K562 (cell line): ENCODE measurements at regions not wholly inside any gene's neighbourhood (a gene's known extent, or its start where the extent isn't known, plus 50 kb on each side); places are given as distances from the start of the nearest gene placed in this dataset.

Source experiments
- ATAC-seq: fragments of 200-7000 bp; cut with Tn5 transposase; 3 replicates; pipeline ENCODE4 v1.9.1; 2020; ENCODE audit warnings: moderate library complexity
- BruUV-seq: library from RNA; stranded (reverse); fragments of 400-500 nt; replicated peaks from 2 replicates; lab custom pipeline; 2021; lab: Mats Ljungman, UMichigan
- CTCF ChIA-PET: fragments of 300-600 bp; formaldehyde crosslinking; extraction: SDS; loops from one replicate; lab custom pipeline; 2021; ENCODE audit warnings: low intra/inter-chr PET ratio; lab: Yijun Ruan, JAX
- POLR2A ChIA-PET: fragments of 300-600, 350-650 bp; sonication (Branson Sonifier 250); formaldehyde crosslinking; extraction: SDS; loops from one replicate; lab custom pipeline; 2021; ENCODE audit warnings: antibody characterized with exemption, inconsistent platforms; lab: Yijun Ruan, JAX
- DNase-seq, 4 experiments: peaks; one replicate each; pipeline versions ENCODE4 v3.0.0 to v3.0.0-alpha.2; 2011 to 2018; ENCODE audit warnings: low spot score in 3 of 4, mixed read lengths in 3 of 4; ENCODE audit errors: extremely low read depth in 1 of 4
- FAIRE-seq: peaks from 2 replicates; lab custom pipeline; 2011; peaks lifted over from hg19 to GRCh38; lab: Jason Lieb, UNC
- H2AFZ ChIP-seq: 2 replicates; pipeline ENCODE4 v1.6.0; 2011; ENCODE audit warnings: low read depth, low read length, control low read depth, inconsistent platforms
- H3K27ac ChIP-seq: fragments of 200-600 bp; 3 replicates; pipeline ENCODE4 v1.8.0; 2011; ENCODE audit warnings: low read depth, mild to moderate bottlenecking, control low read depth, inconsistent platforms, low read length, moderate library complexity, mixed read lengths; ENCODE audit errors: extremely low read depth
- H3K27me3 ChIP-seq, 2 experiments: fragments of 300-600 bp in 1 of 2; 2 replicates in 1 of 2; 3 replicates in 1 of 2; pipeline versions ENCODE4 v1.6.0 to v1.8.0; 2011; ENCODE audit warnings: inconsistent platforms in 2 of 2, low read length in 2 of 2, mild to moderate bottlenecking in 1 of 2, mixed read lengths in 1 of 2, moderate library complexity in 1 of 2; ENCODE audit not compliant: control insufficient read depth in 2 of 2, insufficient read depth in 2 of 2
- H3K36me3 ChIP-seq: fragments of 300-600 bp; 3 replicates; pipeline ENCODE4 v1.8.0; 2011; ENCODE audit warnings: mild to moderate bottlenecking, low read length, inconsistent platforms; ENCODE audit not compliant: control insufficient read depth, insufficient read depth
- H3K4me1 ChIP-seq, 2 experiments: fragments of 200-600 bp in 1 of 2; replicated peaks in 1 of 2; 2 replicates in 1 of 2; 3 replicates in 1 of 2; pipeline versions ENCODE4 v1.5.1 to v1.8.0; 2011; ENCODE audit warnings: inconsistent platforms in 2 of 2, low read length in 2 of 2, mild to moderate bottlenecking in 1 of 2, mixed read lengths in 1 of 2, moderate library complexity in 1 of 2; ENCODE audit not compliant: control insufficient read depth in 2 of 2, insufficient read depth in 2 of 2
- H3K4me2 ChIP-seq: 2 replicates; pipeline ENCODE4 v1.6.1; 2011; ENCODE audit warnings: low read length, control low read depth, inconsistent platforms, mixed read lengths; ENCODE audit not compliant: insufficient read depth
- H3K4me3 ChIP-seq: fragments of 200-600 bp; sonication (generic), shearing (Covaris generic); 2 replicates; pipeline ENCODE4 v1.5.1; 2016; ENCODE audit warnings: control low read depth, inconsistent platforms
- H3K79me2 ChIP-seq: fragments of 200-600 bp; 3 replicates; pipeline ENCODE4 v1.8.0; 2011; ENCODE audit warnings: low read length, inconsistent platforms; ENCODE audit not compliant: control insufficient read depth, insufficient read depth
- H3K9ac ChIP-seq, 2 experiments: 2 replicates each; pipeline versions ENCODE4 v1.6.0 to v1.6.1; 2011; ENCODE audit warnings: low read depth in 2 of 2, low read length in 2 of 2, control low read depth in 1 of 2, inconsistent platforms in 1 of 2, mild to moderate bottlenecking in 1 of 2, mixed read lengths in 1 of 2; ENCODE audit not compliant: insufficient read depth in 1 of 2
- H3K9me1 ChIP-seq: one replicate; pipeline ENCODE4 v1.6.0; 2011; ENCODE audit warnings: inconsistent platforms, mild to moderate bottlenecking, low read length, moderate library complexity; ENCODE audit not compliant: control insufficient read depth, insufficient read depth
- H3K9me3 ChIP-seq: replicated peaks from 2 replicates; pipeline ENCODE4 v1.5.1; 2011; ENCODE audit warnings: low read depth, low read length, inconsistent platforms; ENCODE audit not compliant: control insufficient read depth, insufficient read depth
- H4K20me1 ChIP-seq: replicated peaks from 2 replicates; pipeline ENCODE4 v1.6.1; 2011; ENCODE audit warnings: low read length, inconsistent platforms, mixed read lengths; ENCODE audit not compliant: control insufficient read depth, insufficient read depth
- BCL6 ChIP-seq: fragments of 250-450 bp; sonication (Bioruptor Pico); IDR thresholded peaks from 2 replicates; pipeline ENCODE4 v1.4.0; 2020
- BRCA1 ChIP-seq, 2 experiments: fragments of 450-650 bp in 1 of 2; sonication (generic) in 1 of 2; formaldehyde crosslinking in 1 of 2; IDR thresholded peaks; 2 replicates each; pipeline versions ENCODE4 v1.5.0 to v1.6.1; 2017 to 2020; ENCODE audit warnings: mild to moderate bottlenecking in 1 of 2, missing genetic modification reagents in 1 of 2
- CXXC5 ChIP-seq: fragments of 250-450 bp; sonication (Bioruptor Pico); IDR thresholded peaks from 2 replicates; pipeline ENCODE4 v1.8.0; 2022; ENCODE audit warnings: inconsistent platforms, mild to moderate bottlenecking, moderate library complexity
- GTF2A2 ChIP-seq: IDR thresholded peaks from 2 replicates; pipeline ENCODE4 v1.6.1; 2016; ENCODE audit warnings: mild to moderate bottlenecking, missing genetic modification characterization, missing compliant biosample characterization
- HDGF ChIP-seq: fragments of 450-650 bp; IDR thresholded peaks from 2 replicates; pipeline ENCODE4 v1.6.1; 2016
- ILK ChIP-seq: fragments of 450-650 bp; IDR thresholded peaks from 2 replicates; pipeline ENCODE4 v1.6.1; 2016; ENCODE audit warnings: missing genetic modification characterization, low read depth, mild to moderate bottlenecking, missing compliant biosample characterization, moderate library complexity, borderline replicate concordance
- KDM2B ChIP-seq: fragments of 250-450 bp; sonication (Bioruptor Pico); IDR thresholded peaks from 2 replicates; pipeline ENCODE4 v1.8.0; 2021; ENCODE audit warnings: mild to moderate bottlenecking, moderate library complexity
- NCOR1 ChIP-seq: fragments of 450-650 bp; IDR thresholded peaks from 2 replicates; pipeline ENCODE4 v1.6.1; 2016; ENCODE audit warnings: mild to moderate bottlenecking, moderate library complexity
- POLR2AphosphoS5 ChIP-seq: IDR thresholded peaks from 2 replicates; pipeline ENCODE4 v1.6.1; 2011; ENCODE audit warnings: mild to moderate bottlenecking, low read depth, low read length, moderate library complexity; ENCODE audit not compliant: control insufficient read depth, insufficient read depth
- POLR2H ChIP-seq: IDR thresholded peaks from 2 replicates; pipeline ENCODE4 v1.6.1; 2016; ENCODE audit warnings: missing genetic modification characterization, low read depth, mild to moderate bottlenecking, control low read depth, missing compliant biosample characterization, moderate library complexity
- RBM15 ChIP-seq: fragments of 200-400 bp; formaldehyde crosslinking; IDR thresholded peaks from 2 replicates; pipeline ENCODE4 v1.6.1; 2018; ENCODE audit warnings: mild to moderate bottlenecking, low read length, moderate library complexity; ENCODE audit not compliant: insufficient read depth
- TAF1 ChIP-seq: IDR thresholded peaks from 2 replicates; pipeline ENCODE4 v1.6.1; 2011; ENCODE audit warnings: mild to moderate bottlenecking, low read length, moderate library complexity; ENCODE audit not compliant: insufficient read depth, control insufficient read depth, severe bottlenecking; ENCODE audit errors: extremely low read depth
- ZNF407 ChIP-seq: fragments of 450-650 bp; IDR thresholded peaks from 2 replicates; pipeline ENCODE4 v1.6.1; 2016; ENCODE audit warnings: low read depth
- WGBS: fragments of 100-300 bp; shearing (Covaris generic); methylation state at CpG from one replicate; pipeline ENCODE4 v1.1.6; 2016; ENCODE audit warnings: low coverage, mixed read lengths; ENCODE audit not compliant: insufficient coverage; ENCODE audit errors: missing lambda C conversion rate; 5-methylcytosine and 5-hydroxymethylcytosine counted together
- in situ Hi-C: fragments of 300-500 bp; cut with MboI; formaldehyde crosslinking; loops from 4 replicates; pipeline ENCODE4 v1.15.0; 2018; ENCODE audit warnings: inconsistent platforms, mixed read lengths
- intact Hi-C: fragments of 100-400 bp; cut with micrococcal nuclease; formaldehyde crosslinking; loops from 2 replicates; pipeline ENCODE4 v1.14.2; 2022

GRCh38 chr18:41071826-41072225 lies 883.2 kb upstream of the PIK3C3 start (continued):
- TF ChIP-seq RBM15 = no peak
- no peak for TF ChIP-seq HDGF
- no peak for TF ChIP-seq POLR2AphosphoS5
- TF ChIP-seq ILK (tag) = no peak
- TF ChIP-seq CXXC5 (CRISPR knock-in tag) = no peak
- no peak for TF ChIP-seq GTF2A2 (tag)
- no peak for TF ChIP-seq KDM2B (CRISPR knock-in tag)
- no peak for TF ChIP-seq BCL6 (CRISPR knock-in tag)
- TF ChIP-seq BRCA1 (IDR thresholded peaks at IDR 0.05) = no peak
- TF ChIP-seq BRCA1 (CRISPR knock-in tag; IDR thresholded peaks at IDR 0.05) = no peak

- no peaks in the 10 kb centered on the region for H3K9me1 ChIP-seq
- H3K4me2 ChIP-seq = no peak overlapping the region
- no peak overlapping the region for H3K27ac ChIP-seq
- H3K27me3 ChIP-seq = no peaks in the 10 kb centered on the region
- no peaks in the 10 kb centered on the region; the same call in 1 of the 2 replicates for H3K9me3 ChIP-seq
- no peaks in the 10 kb centered on the region for H3K36me3 ChIP-seq
- no peaks in the 10 kb centered on the region for H4K20me1 ChIP-seq
- no peaks in the 10 kb centered on the region for H3K79me2 ChIP-seq
- ChIA-PET POLR2A (no interaction called here), CTCF (no interaction called here)
- H2AFZ ChIP-seq = no peak overlapping the region
- no TSS peak for BruUV-seq
- intact Hi-C loops = no loop called here
- no peak overlapping the region for H3K9ac ChIP-seq
- no peak overlapping the region for H3K4me3 ChIP-seq
- 1% methylated on average over 7 of the region's 7 CpGs for WGBS
- no peak for FAIRE-seq
- no peaks in the 10 kb centered on the region for H3K4me1 ChIP-seq
- ATAC-seq = no peak
- in situ Hi-C loops = no loop called here
- DNase-seq = no peak
- no peak for TF ChIP-seq ZNF407
- TF ChIP-seq POLR2H (tag) = no peak
- TF ChIP-seq ILK (tag) = no peak
- TF ChIP-seq TAF1 = no peak
- no peak for TF ChIP-seq NCOR1
Measured at GRCh38 chr18:41069167-41069566, 885.9 kb upstream of the PIK3C3 start.
